ENCODE measurements at regions not wholly inside any gene's neighbourhood (a gene's known extent, or its start where the extent isn't known, plus 50 kb on each side); places are given as distances from the start of the nearest gene placed in this dataset.

GRCh38 chr12:66848967-66849366, 170.1 kb upstream of the GRIP1 start:
- Histone ChIP-seq H2BK20ac (ENCODE audit: low read depth, low read length, poor library complexity, severe bottlenecking) (no peak overlapping the region), H3K9me3 (ENCODE audit: control insufficient read depth, low read depth, low read length) (no peaks in the 10 kb centered on the region), H4K8ac (replicated peaks; ENCODE audit: insufficient read length, low read depth, low read length) (no peak overlapping the region), H3T11ph (ENCODE audit: low read length) (no peak overlapping the region), H2AK5ac (ENCODE audit: insufficient read length, low read length) (no peak overlapping the region), H3K23ac (ENCODE audit: insufficient read length, low read depth, low read length) (no peak overlapping the region), H3K18ac (ENCODE audit: insufficient read length, low read depth, low read length) (no peak overlapping the region), H2BK12ac (ENCODE audit: insufficient read length, low read depth, low read length) (no peak overlapping the region), H3K27me3 (ENCODE audit: insufficient read depth, low read length) (no peaks in the 10 kb centered on the region), H3K27ac (ENCODE audit: insufficient read length, low read depth, low read length) (no peak overlapping the region), H3K9ac (ENCODE audit: extremely low read depth, insufficient read length, low read length) (no peak overlapping the region), H3K14ac (ENCODE audit: insufficient read depth, low read length) (no peak overlapping the region), H3K4me2 (ENCODE audit: insufficient read depth, insufficient read length, low read length) (no peak overlapping the region), H3K79me2 (ENCODE audit: insufficient read depth, low read length) (no peaks in the 10 kb centered on the region), H3K23me2 (ENCODE audit: insufficient read length, low read depth, low read length, poor library complexity, severe bottlenecking) (no peaks in the 10 kb centered on the region), H4K20me1 (ENCODE audit: control insufficient read depth, insufficient read depth, insufficient read length) (no peaks in the 10 kb centered on the region), H3K79me1 (ENCODE audit: insufficient read depth, low read depth, low read length, poor library complexity, severe bottlenecking) (no peaks in the 10 kb centered on the region), H2AFZ (ENCODE audit: low read length) (no peak overlapping the region), H4K5ac (ENCODE audit: insufficient read length, low read depth, low read length) (no peak overlapping the region), H2BK15ac (ENCODE audit: low read depth, low read length) (no peak overlapping the region), H2BK120ac (ENCODE audit: low read depth, low read length, poor library complexity, severe bottlenecking) (no peak overlapping the region), H3K4me1 (ENCODE audit: insufficient read depth, low read length) (no peaks in the 10 kb centered on the region), H2BK5ac (ENCODE audit: insufficient read length, low read length) (no peak overlapping the region), H4K91ac (ENCODE audit: insufficient read length, low read depth, low read length) (no peak overlapping the region), H3K4ac (ENCODE audit: low read depth, low read length) (no peak overlapping the region), H3K56ac (ENCODE audit: insufficient read length, low read depth, low read length) (no peak overlapping the region)
- no peaks in the 10 kb centered on the region for H3K27me3 Mint-ChIP-seq (ENCODE audit: low read depth)
- no peaks in the 10 kb centered on the region for H3K36me3 Mint-ChIP-seq (ENCODE audit: insufficient read depth in 1 of 3, low read depth in 3 of 3)
- H3K27ac Mint-ChIP-seq: no peak overlapping the region
- no peak for TF ChIP-seq CTCF (conservative IDR thresholded peaks at IDR 0.05)
- no peak for DNase-seq
- WGBS (ENCODE audit: extremely low coverage, insufficient read length, low lambda C conversion rate): no CpG with 5 or more reads among the region's 2 CpGs
- no peak overlapping the region for H3K4me3 Mint-ChIP-seq
- no peaks in the 10 kb centered on the region for H3K9me3 Mint-ChIP-seq
- H3K4me1 Mint-ChIP-seq: no peaks in the 10 kb centered on the region
